Endothelial cell of umbilical vein (primary cell): ENCODE measurements at regions not wholly inside any gene's neighbourhood (a gene's known extent, or its start where the extent isn't known, plus 50 kb on each side); places are given as distances from the start of the nearest gene placed in this dataset.

Experiments used
- EZH2 ChIP-seq: IDR thresholded peaks from 2 replicates; pipeline ENCODE4 v1.6.1; 2012; ENCODE audit warnings: borderline replicate concordance, low read depth, mild to moderate bottlenecking, moderate library complexity, low read length, inconsistent platforms; ENCODE audit not compliant: severe bottlenecking
- MYC ChIP-seq: IDR thresholded peaks from one replicate; pipeline ENCODE4 v1.6.1; 2011; ENCODE audit warnings: mild to moderate bottlenecking, low read depth, low read length
- POLR2A ChIP-seq: IDR thresholded peaks from 2 replicates; pipeline ENCODE4 v1.6.1; 2012; ENCODE audit warnings: low read depth, mild to moderate bottlenecking, control low read depth, low read length
- POLR2AphosphoS5 ChIP-seq: IDR thresholded peaks from 2 replicates; pipeline ENCODE4 v1.6.1; 2012; ENCODE audit warnings: low read depth, mild to moderate bottlenecking, control low read depth, low read length, moderate library complexity; ENCODE audit not compliant: insufficient read depth
- TF ChIP-seq, protein P1 (sequence below), 2 donors: IDR thresholded peaks; 1 replicate in 1 of 2; 2 replicates in 1 of 2; pipeline ENCODE4 v1.5.1; 2011; ENCODE audit warnings: low read length in 2 of 2, mild to moderate bottlenecking in 2 of 2, moderate library complexity in 2 of 2, control low read depth in 1 of 2, inconsistent platforms in 1 of 2, low read depth in 1 of 2; ENCODE audit not compliant: insufficient read depth in 1 of 2; ENCODE audit errors: extremely low read depth in 1 of 2
- TF ChIP-seq, protein P2 (sequence below): IDR thresholded peaks from 2 replicates; pipeline ENCODE4 v1.6.1; 2011; ENCODE audit not compliant: insufficient read depth, insufficient read length

GRCh38 chr7:98500764-98501163, 99.9 kb upstream of the BAIAP2L1 start:
- TF ChIP-seq POLR2AphosphoS5, result no peak
- no peak for TF ChIP-seq EZH2
- no peak for TF ChIP-seq MYC
- TF ChIP-seq, protein P1, sequence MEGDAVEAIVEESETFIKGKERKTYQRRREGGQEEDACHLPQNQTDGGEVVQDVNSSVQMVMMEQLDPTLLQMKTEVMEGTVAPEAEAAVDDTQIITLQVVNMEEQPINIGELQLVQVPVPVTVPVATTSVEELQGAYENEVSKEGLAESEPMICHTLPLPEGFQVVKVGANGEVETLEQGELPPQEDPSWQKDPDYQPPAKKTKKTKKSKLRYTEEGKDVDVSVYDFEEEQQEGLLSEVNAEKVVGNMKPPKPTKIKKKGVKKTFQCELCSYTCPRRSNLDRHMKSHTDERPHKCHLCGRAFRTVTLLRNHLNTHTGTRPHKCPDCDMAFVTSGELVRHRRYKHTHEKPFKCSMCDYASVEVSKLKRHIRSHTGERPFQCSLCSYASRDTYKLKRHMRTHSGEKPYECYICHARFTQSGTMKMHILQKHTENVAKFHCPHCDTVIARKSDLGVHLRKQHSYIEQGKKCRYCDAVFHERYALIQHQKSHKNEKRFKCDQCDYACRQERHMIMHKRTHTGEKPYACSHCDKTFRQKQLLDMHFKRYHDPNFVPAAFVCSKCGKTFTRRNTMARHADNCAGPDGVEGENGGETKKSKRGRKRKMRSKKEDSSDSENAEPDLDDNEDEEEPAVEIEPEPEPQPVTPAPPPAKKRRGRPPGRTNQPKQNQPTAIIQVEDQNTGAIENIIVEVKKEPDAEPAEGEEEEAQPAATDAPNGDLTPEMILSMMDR (IDR thresholded peaks at IDR 0.05; ENCODE audit: extremely low read depth in 1 of 2, insufficient read depth in 1 of 2, low read depth in 1 of 2, low read length in 2 of 2), result no peak
- no peak for TF ChIP-seq POLR2A
- TF ChIP-seq, protein P2, sequence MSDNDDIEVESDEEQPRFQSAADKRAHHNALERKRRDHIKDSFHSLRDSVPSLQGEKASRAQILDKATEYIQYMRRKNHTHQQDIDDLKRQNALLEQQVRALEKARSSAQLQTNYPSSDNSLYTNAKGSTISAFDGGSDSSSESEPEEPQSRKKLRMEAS, result no peak
